ENCODE measurements at regions not wholly inside any gene's neighbourhood (a gene's known extent, or its start where the extent isn't known, plus 50 kb on each side); places are given as distances from the start of the nearest gene placed in this dataset.
"Not testable (repeated sequence)": the region's sequence is repeated elsewhere in the genome, so short reads cannot be mapped to it uniquely, and the experiment has no call there.

DNA sequence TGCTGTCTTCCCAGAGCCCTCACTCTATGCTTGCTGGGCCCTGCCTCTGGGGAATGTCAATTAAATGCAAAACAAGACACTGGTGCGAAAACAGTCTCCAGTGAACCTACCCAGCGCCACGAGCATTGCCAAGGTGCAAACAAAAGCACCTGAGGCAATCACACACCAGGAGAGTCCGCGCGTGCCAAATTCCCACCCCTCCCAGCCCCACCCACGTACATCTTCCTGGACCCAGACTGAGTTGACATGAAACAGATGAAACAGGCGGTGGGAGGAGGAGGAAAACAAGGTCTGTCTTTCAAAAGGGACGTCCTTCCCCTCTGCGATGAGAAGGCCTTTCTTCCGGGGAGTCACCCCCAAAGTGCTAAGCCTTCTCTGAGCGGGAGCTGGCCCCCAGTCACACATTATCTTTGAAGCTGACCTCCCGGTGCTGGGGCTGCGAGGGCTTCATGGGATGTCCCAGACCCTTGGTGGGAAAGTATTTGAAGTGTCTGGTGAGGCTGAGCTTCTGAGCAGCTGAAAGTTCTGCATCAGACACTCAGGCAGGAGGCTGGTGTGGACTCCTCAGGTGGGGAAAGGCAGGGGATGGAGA, 200.4 kb downstream of the AXIN2 start:
- DNase-seq, result no peak

DNA sequence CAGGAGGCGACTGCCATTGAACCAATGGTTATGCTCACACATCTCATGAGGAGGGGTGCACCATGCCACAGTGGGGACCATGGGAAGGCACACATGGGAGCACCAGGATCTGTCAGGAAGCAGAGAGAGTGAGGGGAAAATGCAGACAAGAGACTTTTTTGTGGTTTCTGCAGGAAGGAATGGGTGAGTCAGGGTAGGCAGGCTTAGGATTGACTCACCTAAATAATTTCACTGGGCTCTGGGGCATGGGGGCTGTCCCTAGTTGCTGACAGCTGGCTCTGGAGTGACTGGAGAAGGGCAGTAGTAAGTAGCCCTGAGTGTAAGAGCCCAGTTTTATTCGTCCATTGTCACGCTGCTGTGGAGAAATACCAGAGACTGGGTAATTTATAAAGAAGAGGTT, 202.4 kb downstream of the AXIN2 start:
- DNase-seq, result no peak

DNA sequence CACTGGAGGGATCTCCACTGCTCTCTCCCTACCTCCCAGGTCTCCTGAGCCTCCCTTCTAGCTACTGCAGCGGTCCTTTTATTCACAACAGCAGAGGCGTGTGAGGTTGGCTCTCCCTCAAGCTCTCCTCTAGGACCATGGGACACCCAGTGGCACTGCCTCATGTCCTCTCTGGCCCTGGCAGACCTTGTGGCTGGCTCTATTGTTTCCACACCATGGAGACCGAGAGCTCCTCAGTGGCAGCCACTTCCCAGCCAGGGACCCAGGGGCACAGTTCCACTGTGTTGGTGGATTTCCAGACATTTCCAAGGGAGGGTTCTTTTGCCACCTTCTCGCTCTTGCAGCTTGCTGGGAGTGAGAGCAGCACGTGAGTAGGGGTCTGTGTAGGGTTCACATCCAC, 204.9 kb downstream of the AXIN2 start:
- no peak for DNase-seq

DNA sequence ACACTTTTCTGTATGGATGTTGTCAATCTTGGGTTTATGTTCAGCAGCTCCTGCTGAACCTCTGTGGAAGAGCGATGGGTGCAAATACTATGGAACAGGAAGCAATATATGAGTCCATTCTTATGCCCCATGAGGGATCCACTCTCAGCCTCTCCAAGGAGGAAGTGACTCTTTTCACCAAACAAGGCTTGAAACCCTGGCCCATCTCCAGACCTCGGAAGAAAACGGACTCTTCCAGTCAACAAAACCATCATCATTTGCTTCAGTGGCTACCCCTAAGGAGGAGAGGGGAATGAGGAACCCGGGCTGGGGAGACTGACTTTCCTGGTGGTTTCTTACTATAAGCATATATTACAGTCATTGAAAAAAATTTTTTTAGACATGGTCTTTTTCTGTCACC, 206.2 kb downstream of the AXIN2 start:
- no peak for DNase-seq

DNA sequence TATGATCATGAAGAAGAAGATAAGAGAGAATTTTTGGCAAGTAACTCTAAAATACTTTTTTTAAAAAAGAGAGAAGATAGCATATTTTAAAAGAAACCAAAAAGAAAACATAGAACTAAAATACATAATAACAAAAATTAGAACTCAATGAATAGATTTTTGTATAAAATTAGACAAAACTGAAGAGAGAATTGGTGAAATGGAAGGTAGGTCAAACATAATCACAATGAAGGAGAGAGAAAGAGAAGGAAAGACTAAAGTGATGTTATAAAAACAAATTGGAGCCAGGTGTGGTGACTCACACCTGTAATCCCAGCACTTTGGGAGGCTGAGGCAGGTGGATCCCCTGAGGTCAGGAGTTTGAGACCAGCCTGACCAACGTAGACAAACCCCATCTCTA, 211.5 kb downstream of the AXIN2 start:
- no peak for DNase-seq

DNA sequence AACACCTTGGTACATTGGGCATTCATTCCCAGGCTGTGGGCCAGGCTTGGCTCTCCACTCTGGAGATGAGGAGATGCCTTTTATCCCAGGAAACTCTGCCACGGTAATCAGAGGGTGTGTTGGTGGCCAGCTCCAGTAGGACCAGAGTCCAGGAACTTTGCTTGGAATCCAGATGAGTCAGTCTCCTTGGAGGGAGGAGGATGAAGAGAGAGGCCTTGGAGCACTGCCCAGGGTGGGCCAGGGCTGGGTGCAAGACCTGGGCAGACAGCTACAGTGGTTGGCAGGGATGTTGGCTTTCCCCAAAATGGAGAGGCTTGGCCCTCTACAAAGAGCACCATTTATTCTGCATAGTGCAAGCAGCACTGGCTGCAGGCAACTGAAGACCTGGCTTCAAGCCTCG, 209.0 kb downstream of the RGS9 start:
- no peak for DNase-seq

DNA sequence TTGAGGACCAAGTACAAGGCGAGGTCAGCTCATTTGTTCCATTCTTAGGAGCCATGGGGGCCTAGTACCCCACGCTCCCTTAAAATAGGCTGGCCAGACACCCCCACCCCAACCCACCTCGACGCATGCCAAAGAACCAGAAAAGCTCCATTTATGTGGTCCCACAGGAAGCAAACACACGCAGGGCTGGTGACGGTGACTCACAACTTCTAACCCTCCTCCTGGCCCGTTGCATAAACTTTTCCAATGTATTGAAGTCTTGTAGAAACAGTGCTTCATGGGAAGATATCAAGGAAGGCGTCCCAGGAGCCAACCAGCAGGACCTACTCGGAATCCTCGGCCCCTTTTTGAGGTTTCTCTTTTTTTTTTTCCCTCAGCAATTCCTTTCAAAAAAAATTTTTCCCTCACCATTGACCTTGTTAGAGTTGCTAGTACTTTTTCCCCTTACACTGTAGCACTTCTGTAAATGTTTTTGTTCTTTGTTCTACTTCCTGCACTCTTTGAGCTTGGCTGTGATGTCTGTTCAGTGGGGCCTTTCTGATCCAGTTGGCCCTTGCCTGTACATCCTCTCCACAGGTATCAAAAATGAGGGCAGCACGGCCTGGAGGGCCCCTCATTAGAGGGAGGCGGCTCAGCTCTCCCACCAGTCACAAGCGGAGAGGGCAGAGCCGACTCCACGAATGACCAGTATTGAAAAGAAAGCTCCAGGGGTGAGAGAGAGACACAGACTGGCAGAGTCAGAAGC, 208.3 kb downstream of the RGS9 start:
- no peak for DNase-seq

DNA sequence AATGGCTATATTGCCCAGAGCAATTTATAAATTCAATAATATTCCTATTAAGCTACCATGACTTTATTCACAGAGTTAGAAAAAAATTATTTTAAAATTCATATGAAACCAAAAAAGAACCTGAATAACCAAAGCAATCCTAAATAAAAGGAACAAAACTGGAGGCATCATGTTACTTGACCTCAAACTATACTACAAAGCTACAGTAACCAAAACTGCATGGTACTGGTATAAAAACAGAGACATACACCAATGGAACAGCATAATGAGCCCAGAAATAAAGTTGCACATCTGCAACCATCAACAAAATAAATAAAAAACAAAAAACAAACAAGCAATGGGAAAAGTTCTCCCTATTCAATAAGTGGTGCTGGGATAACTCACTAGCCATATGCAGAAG, 203.2 kb downstream of the RGS9 start:
- DNase-seq, result no peak

DNA sequence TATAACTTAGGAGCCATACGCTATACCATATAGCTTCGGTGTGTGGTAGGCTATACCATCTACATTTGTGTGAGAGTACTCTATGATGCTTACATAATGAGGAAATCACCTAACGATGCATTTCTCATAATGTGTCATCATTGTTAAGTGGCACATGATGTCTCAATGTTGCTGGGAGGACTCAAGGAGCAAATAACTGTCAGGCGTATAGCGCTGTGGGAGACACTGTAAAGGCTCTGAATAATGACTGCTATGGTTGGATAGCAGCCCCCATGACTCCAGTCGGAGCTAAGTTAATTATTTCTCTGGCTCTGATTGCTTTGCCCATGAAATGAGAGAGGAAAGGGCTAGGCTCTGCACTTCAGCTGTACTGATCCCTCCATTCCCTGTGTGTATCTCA, 197.2 kb downstream of the RGS9 start:
- DNase-seq, result no peak

DNA sequence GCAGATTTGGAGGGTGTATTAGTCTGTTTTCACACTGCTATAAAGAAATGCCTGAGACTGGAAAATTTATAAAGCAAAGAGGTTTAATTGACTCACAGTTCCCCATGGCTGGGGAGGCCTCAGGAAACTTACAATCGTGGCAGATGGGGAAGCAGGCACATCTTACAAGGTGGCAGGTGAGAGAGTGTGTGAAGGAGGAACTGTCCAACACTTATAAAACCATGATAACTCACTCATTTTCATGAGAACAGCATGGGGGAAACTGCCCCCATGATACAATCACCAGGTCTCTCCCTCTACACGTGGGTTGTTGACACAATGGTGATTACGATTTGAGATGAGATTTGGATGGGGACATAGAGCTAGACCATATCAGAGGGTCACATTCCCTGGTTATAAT, 195.6 kb downstream of the RGS9 start:
- no peak for DNase-seq

DNA sequence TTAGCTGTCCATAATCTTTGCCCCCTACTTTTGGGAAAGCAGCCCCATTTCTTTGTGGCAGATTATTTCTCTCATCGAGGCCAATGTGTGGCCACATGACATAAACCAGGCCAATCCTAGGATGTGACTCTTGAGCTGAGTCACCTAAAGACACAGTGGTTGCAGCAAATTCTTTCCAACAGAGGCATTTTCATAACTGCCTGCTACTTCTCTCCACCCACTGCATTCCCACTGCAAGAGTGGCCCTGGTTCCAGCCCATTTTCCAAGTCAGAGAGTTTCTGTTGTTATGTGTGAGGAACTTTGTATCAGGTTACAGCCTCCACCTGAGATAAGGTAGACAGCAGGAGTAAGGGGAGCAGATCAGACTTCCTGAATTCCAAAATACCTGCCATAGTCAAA, 195.2 kb downstream of the RGS9 start:
- DNase-seq, result no peak

DNA sequence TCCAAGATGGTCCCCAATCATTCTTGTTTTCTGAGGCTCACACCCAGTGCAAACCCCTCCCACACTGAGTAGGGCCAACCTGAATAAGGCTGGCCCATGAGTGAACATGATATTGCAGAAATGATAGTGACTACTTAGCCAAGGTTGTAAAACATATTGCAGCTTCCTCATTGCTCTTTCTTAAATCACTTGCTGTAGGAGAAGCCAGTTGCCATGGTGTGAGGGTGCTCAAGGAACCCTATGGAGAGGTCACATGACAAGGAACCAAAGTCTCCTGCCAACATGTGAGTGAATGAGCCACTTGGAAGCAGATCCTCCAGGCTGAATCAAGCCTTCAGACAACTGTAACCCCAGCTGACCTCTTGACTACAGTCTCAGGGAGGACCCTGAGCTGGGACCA, 191.4 kb downstream of the RGS9 start:
- DNase-seq, result no peak

DNA sequence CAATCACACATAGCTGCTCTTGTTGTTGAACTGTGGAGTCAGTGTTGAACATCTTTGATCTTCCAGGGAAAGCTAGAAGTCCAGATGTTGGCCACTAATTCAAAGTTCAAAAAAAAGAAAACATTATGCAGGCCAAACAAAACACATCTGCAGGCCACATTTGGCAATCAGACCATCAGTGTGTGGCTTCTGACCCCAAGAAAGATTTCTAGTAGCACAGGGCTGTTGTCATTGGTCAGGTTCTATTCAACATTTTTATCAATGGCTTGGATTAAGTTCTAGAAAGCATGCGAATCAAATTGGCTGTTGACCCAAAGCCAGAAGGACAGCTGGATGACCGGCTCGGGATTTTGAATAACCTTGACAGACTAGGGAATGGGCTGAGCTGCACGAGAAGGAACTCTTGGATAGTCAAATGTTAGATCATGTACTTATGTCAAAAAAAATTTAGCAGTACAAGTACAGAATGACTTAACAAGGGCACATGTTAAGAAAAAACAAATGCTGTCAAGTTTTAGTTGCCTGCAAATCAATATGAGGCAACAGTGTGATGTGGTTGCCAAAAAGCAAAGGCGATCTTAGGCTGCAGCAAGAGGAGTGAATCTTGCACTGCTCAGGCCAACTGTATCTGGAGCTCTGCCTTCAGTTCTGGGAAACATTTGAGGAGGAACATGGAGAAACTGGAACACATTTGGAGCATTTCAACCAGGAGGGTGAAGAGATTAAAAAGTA, 187.6 kb downstream of the RGS9 start:
- DNase-seq, result no peak

DNA sequence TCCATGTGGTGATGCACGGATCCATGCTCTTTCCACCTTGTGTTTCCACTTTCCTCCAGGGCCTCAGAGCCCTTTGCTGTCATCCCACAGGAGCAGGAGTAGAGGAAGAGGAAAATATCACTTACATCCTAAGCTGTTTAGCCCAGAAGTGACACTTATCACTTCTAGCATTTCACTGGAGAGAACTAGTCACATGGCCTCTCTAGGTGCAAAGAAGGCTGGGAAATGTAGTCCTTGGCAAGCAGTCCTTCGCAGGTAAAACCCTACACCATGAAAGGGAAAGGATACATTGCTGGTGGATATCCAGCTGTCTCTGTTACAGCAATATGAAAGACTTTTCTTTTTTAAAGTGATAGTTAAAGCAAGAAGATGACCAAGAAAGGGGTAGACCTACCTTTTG, 185.9 kb downstream of the RGS9 start:
- DNase-seq, result no peak

DNA sequence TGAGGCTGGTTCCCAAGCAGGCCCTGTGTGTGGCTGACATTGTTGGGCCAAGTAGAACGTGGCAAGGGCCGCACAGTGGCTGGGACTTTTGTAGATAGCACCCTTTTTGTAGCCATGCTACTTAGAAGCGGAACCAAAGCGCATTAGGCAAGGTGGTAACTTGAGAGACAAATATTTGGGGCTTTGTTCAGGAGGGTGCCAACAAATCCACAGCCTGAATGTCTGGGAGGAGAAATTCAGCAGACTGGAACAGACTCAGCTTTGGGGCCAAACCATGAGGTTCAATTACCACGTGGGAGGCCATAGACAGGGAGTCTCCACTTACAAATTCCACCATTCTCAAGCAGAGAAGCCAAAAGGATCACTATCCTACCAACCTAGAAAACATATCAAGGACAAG, 183.7 kb downstream of the RGS9 start:
- no peak for DNase-seq

DNA sequence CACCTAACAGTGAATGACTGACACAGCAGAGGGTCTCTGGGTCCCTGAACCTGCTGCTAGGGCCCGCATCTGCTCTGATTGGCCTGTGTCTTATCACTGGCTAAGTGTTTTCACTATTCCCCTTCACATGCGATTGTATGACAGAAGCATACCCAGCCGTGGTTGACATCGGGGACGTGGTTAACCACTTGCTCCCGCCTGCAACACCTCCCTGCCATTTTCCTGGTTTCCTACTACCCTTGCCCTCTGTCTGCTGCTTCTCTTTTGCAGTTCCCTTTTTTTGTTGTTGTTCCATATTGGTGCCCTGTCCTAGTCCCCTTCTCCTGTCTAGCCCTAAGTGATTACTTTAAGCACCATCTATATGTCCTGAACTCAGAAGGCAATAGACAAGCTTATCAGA, 177.0 kb downstream of the RGS9 start:
- DNase-seq, result no peak

DNA sequence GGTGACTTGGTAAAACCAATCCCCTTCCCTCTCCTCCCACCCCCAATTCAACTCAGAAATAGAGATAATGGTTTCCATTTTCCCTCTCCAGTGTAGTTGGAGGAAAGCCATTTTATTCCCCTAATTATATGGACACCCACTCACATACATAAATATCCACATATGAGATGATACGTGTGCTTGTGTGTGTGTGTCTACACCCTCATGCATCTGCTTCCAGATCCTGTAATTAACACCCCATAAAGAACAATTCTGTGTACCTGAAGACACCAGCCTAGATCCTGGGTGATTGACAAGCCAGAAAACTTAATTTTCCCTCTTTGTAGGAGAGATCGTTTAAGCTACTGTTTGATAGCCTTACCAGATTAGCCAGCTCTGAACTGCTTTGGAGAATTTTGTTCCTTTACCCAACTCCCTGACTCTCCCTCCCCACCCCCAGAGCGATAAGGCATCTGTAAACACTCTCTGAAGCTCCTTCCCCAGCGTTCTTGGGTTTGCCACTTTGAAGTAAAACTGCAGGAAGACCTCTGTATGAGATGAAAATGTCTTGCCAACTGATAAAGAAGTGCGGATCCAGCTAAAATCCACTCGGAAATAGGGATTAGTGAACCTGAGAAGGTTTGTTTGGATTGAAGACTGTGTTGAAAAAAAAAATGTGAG, 175.7 kb downstream of the RGS9 start:
- DNase-seq, result no peak

DNA sequence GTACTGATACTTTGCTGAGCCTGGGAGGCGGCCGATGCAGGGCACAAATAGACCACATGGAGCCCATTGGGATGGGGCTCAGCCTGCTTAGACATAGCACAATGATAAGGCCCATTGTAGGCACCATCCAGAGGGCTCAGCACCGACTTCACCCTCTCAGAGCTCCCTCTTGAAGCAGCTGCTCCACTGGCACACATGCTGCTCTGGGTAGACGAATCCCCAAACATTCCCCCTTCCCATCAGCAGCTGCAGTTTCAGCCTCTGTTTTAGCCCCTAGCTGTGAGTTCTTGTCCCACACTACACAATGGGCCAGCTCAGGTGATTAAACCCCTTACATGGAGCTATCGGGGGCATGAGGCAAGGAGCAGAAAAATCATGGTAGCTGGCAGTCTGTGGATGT, 174.1 kb downstream of the RGS9 start:
- DNase-seq, result no peak

DNA sequence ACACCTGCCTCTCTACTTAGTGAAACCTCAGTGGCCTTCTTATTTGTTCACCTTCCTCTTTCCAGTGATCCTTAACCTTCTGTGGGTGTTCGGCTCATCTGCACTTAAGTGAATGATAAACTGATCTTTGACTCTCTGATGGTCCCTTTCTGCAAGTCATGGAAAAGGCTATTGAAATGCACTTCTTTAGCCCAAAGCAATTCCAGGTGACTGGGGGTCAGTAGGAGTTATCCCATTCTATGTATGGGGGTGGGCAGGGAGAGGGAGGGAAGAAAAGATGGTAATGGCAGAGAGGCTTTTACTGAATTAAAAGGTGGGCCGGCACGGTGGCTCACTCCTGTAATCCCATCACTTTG, 170.8 kb downstream of the RGS9 start:
- no peak for DNase-seq

DNA sequence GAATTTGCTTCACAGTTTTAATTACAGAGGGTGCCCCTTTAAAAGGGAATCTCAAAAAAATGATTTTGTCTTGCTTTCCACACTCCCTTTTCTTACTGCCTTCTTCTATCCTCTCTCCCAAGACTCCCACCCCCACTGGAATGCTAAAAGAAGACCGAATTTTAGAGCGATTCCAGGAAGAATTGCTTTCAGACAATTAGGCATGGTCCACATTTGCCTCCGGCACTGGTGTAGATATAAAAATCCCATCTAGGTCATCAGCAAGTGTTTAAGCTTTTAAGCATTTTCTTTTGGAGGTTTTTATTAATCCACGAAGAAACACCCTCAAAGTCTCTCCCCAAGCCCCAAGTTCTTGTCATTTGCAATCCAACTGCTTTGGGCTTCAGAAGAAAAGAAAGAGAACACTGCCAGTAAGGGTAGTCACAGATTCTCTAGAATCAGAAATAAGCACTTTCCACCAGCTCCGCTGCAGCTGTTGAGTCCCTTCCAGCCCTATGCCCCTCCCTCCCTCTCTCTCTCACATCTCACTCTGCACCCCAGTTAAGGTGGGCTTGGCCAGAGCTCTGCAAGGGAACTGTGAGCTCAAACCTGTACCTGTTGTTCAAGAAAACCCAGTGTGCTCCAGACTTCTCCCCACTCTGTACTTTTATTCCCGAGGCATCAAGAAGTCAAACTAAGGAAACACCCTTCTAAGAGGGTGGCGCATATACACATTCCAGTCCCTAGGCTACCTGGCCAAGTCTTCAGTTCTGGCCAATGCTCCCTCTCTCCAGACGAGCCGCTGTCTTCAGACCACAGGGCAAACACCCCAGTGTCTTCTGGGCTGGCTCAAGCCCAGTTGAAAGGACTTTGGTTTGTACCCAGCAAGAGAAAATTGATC, 170.2 kb downstream of the RGS9 start:
- DNase-seq, result no peak

DNA sequence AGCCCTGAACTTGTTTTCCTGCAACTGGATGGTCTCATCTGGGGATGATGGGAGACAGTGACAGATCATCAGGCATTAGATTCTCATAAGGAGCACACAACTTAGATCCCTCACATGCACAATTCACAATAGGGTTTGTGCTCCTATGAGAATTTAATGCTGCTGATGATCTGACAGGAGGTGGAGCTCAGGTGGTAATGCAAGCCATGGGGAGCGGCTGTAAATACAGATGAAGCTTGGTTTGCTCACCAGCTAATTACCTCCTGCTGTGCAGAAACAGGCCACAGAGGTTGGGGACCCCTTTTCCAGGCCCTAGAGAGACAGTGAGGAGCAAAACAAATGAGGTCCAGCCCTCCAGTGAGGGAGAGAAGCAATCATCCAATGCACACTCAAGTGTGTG, 168.6 kb downstream of the RGS9 start:
- no peak for DNase-seq

DNA sequence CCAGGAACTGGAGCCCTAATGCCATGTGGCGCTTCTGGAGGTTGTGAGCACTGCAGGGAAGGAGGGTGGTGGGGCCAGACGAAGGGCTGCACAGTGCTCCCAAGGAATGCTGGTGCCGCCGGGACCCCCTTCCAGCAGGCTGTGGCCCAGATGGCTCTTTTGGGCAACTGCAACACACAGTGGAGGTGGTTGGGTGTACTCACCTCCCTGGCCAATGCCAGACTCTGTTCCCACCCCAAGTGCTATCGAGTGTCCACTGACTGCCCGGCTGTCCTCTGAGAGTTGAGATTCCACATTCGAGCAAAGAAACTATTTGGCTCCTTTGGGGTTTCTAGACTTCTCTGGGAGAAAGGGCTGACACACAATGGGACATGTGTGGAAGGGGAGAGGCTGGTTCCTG, 167.9 kb downstream of the RGS9 start:
- no peak for DNase-seq

DNA sequence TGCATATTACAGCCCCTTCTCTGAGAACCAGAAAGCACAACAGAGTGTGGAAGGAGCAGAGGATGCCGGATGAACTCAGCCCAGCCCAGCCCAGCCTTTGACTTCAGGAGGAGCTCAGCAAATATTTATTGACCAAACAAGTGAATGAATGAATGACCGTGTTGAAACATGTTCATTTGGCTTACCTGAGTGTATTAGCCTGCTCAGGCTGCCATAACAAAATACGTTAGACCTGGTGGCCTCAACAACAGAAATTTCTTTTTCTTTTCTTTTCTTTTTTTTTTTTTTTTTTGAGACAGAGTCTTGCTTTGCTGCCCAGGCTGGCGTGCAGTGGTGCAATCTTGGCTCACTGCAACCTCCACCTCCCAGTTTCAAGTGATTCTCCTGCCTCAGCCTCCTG, 164.7 kb downstream of the RGS9 start:
- DNase-seq, result not testable (repeated sequence)
